ENCODE measurements at regions not wholly inside any gene's neighbourhood (a gene's known extent, or its start where the extent isn't known, plus 50 kb on each side); places are given as distances from the start of the nearest gene placed in this dataset.

DNA sequence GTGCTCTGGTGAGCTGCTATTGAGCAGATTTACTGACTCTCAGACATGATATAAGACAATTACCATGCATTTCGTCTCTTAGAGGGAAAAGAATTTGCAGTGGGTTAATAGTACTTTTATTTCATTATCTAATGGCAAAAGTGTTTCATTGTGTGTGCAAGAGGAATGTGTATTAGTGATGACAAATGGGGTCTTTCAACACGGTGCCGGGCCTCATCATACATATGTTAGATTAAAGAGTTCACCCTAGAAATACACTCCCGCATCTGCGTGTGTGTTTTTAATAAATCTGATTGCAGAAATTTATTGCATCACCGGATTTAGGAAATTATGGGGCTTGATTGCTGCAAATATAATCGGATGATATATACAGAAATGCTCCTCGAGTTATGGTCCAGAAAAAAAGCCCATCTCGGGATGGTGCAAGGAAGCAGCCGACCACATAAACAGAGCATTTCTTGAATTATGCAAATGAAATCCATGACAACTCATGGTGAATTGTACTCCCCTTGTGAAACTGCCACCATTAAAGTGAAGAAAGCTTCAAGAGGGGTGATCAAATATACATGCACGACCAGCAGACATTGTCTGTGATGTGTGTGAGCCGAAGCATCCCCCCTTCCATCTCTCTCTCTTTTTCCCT lies 156.0 kb downstream of the PHETA1 start:
- TF ChIP-seq, protein P1, sequence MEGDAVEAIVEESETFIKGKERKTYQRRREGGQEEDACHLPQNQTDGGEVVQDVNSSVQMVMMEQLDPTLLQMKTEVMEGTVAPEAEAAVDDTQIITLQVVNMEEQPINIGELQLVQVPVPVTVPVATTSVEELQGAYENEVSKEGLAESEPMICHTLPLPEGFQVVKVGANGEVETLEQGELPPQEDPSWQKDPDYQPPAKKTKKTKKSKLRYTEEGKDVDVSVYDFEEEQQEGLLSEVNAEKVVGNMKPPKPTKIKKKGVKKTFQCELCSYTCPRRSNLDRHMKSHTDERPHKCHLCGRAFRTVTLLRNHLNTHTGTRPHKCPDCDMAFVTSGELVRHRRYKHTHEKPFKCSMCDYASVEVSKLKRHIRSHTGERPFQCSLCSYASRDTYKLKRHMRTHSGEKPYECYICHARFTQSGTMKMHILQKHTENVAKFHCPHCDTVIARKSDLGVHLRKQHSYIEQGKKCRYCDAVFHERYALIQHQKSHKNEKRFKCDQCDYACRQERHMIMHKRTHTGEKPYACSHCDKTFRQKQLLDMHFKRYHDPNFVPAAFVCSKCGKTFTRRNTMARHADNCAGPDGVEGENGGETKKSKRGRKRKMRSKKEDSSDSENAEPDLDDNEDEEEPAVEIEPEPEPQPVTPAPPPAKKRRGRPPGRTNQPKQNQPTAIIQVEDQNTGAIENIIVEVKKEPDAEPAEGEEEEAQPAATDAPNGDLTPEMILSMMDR (IDR thresholded peaks at IDR 0.05; ENCODE audit: poor library complexity) = no peak
- no peak for TF ChIP-seq EZH2 (IDR thresholded peaks at IDR 0.05; ENCODE audit: borderline replicate concordance)
- TF ChIP-seq EZH2phosphoT487 (IDR thresholded peaks at IDR 0.05; ENCODE audit: low read depth, severe bottlenecking, unreplicated experiment) = no peak

All from hepatocyte (in vitro differentiated cells).